COR-L47 (cell line): ENCODE measurements at regions not wholly inside any gene's neighbourhood (a gene's known extent, or its start where the extent isn't known, plus 50 kb on each side); places are given as distances from the start of the nearest gene placed in this dataset.
"Not testable (repeated sequence)": the region's sequence is repeated elsewhere in the genome, so short reads cannot be mapped to it uniquely, and the experiment has no call there.

Experiments used
- DNase-seq: peaks from one replicate; lab custom pipeline; 2025; lab: John Stamatoyannopoulos, UW

- DNase-seq, result no peak
Measured at GRCh38 chr15:62270216-62270921, 105.3 kb upstream of the C2CD4B start.

- DNase-seq, result no peak
Measured at GRCh38 chr15:62272290-62272689, 107.2 kb upstream of the C2CD4B start.

GRCh38 chr15:62275831-62276230 lies 110.7 kb upstream of the C2CD4B start:
- no peak for DNase-seq

- no peak for DNase-seq
Measured at GRCh38 chr15:62277816-62278394, 112.8 kb upstream of the C2CD4B start.

GRCh38 chr15:62278534-62278933 lies 113.4 kb upstream of the C2CD4B start:
- DNase-seq, result no peak

GRCh38 chr15:62279041-62279440 lies 114.0 kb upstream of the C2CD4B start:
- no peak for DNase-seq

- DNase-seq, result no peak
Measured at GRCh38 chr15:62280625-62281024, 115.5 kb upstream of the C2CD4B start.

- not testable (repeated sequence) for DNase-seq
Measured at GRCh38 chr15:62281801-62282200, 116.7 kb upstream of the C2CD4B start.

- no peak for DNase-seq
Measured at GRCh38 chr15:62287066-62287857, 122.2 kb upstream of the C2CD4B start.

- DNase-seq, result no peak
Measured at GRCh38 chr15:62288361-62289017, 123.4 kb upstream of the C2CD4B start.

GRCh38 chr15:62291262-62291661 lies 126.2 kb upstream of the C2CD4B start:
- DNase-seq, result no peak

GRCh38 chr15:62296756-62297507 lies 131.8 kb upstream of the C2CD4B start:
- no peak for DNase-seq

- DNase-seq, result no peak
Measured at GRCh38 chr15:62297522-62297921, 132.4 kb upstream of the C2CD4B start.

GRCh38 chr15:62297933-62298332 lies 132.8 kb upstream of the C2CD4B start:
- no peak for DNase-seq

- no peak for DNase-seq
Measured at GRCh38 chr15:62298811-62299210, 133.7 kb upstream of the C2CD4B start.

GRCh38 chr15:62299541-62299940 lies 134.5 kb upstream of the C2CD4B start:
- no peak for DNase-seq

GRCh38 chr15:62301993-62302675 lies 137.0 kb upstream of the C2CD4B start:
- no peak for DNase-seq

- DNase-seq, result peak; percentile 67
Measured at GRCh38 chr15:62306851-62307504, 141.9 kb upstream of the C2CD4B start.

- DNase-seq, result no peak
Measured at GRCh38 chr15:62307551-62307950, 142.5 kb upstream of the C2CD4B start.

GRCh38 chr15:62316413-62317060 lies 151.5 kb upstream of the C2CD4B start:
- DNase-seq, result no peak
